Neural progenitor cell (in vitro differentiated cells): ENCODE measurements at regions not wholly inside any gene's neighbourhood (a gene's known extent, or its start where the extent isn't known, plus 50 kb on each side); places are given as distances from the start of the nearest gene placed in this dataset.
"Not testable (repeated sequence)": the region's sequence is repeated elsewhere in the genome, so short reads cannot be mapped to it uniquely, and the experiment has no call there.

Experiments used
- DNase-seq: peaks from one replicate; pipeline ENCODE4 v3.0.0-alpha.2; 2016; ENCODE audit warnings: low spot score
- H2AFZ ChIP-seq: fragments of 200-600 bp; sonication (generic); replicated peaks from 2 replicates; pipeline ENCODE4 v1.6.1; 2016; ENCODE audit warnings: antibody characterized with exemption
- H3F3A ChIP-seq: fragments of 200-600 bp; sonication (generic); 2 replicates; pipeline ENCODE4 v1.6.1; 2016; ENCODE audit warnings: antibody characterized with exemption, low read depth
- H3K27ac ChIP-seq: fragments of 200-600 bp; sonication (generic); 2 replicates; pipeline ENCODE4 v1.5.1; 2016; ENCODE audit warnings: mild to moderate bottlenecking
- H3K27me3 ChIP-seq: fragments of 200-600 bp; sonication (generic); 2 replicates; pipeline ENCODE4 v1.6.1; 2016; ENCODE audit warnings: mild to moderate bottlenecking, moderate library complexity
- H3K36me3 ChIP-seq: fragments of 200-600 bp; sonication (generic); 2 replicates; pipeline ENCODE4 v1.5.1; 2016
- H3K4me1 ChIP-seq: fragments of 200-600 bp; sonication (generic); 2 replicates; pipeline ENCODE4 v1.6.1; 2016; ENCODE audit warnings: mixed run types
- H3K4me2 ChIP-seq: fragments of 200-600 bp; sonication (generic); 2 replicates; pipeline ENCODE4 v1.6.1; 2016
- H3K4me3 ChIP-seq: fragments of 200-600 bp; sonication (generic); 2 replicates; pipeline ENCODE4 v1.5.1; 2016
- H3K79me2 ChIP-seq: fragments of 200-600 bp; sonication (generic); 2 replicates; pipeline ENCODE4 v1.6.1; 2016; ENCODE audit warnings: low read depth
- H3K9ac ChIP-seq: fragments of 200-600 bp; sonication (generic); 2 replicates; pipeline ENCODE4 v1.6.1; 2016
- H3K9me3 ChIP-seq: fragments of 200-600 bp; sonication (generic); 2 replicates; pipeline ENCODE4 v1.5.1; 2016; ENCODE audit warnings: low read depth
- H4K20me1 ChIP-seq: fragments of 200-600 bp; sonication (generic); 2 replicates; pipeline ENCODE4 v1.6.1; 2016; ENCODE audit warnings: low read depth
- H3K27ac Mint-ChIP-seq: 3 replicates; pipeline ENCODE4 v1.8.0; 2021; ENCODE audit warnings: mixed read lengths
- H3K27me3 Mint-ChIP-seq: 2 replicates; pipeline ENCODE4 v1.8.0; 2022; ENCODE audit warnings: low read depth, mild to moderate bottlenecking, inconsistent platforms, moderate library complexity, mixed read lengths; ENCODE audit not compliant: insufficient read depth
- H3K36me3 Mint-ChIP-seq: 3 replicates; pipeline ENCODE4 v1.8.0; 2021; ENCODE audit warnings: mixed read lengths
- H3K4me1 Mint-ChIP-seq: 3 replicates; pipeline ENCODE4 v1.8.0; 2021; ENCODE audit warnings: mixed read lengths
- H3K4me3 Mint-ChIP-seq: 3 replicates; pipeline ENCODE4 v1.8.0; 2021; ENCODE audit warnings: mild to moderate bottlenecking, moderate library complexity, mixed read lengths
- H3K9me3 Mint-ChIP-seq: 3 replicates; pipeline ENCODE4 v1.8.0; 2020; ENCODE audit warnings: mixed read lengths
- EZH2 ChIP-seq: fragments of 200-600 bp; sonication (generic); IDR thresholded peaks from 2 replicates; pipeline ENCODE4 v1.6.1; 2017; ENCODE audit warnings: antibody characterized with exemption, mild to moderate bottlenecking, moderate library complexity
- EZH2phosphoT487 ChIP-seq: fragments of 200-600 bp; sonication (generic); IDR thresholded peaks from 2 replicates; pipeline ENCODE4 v1.6.1; 2017; ENCODE audit warnings: antibody characterized with exemption
- TF ChIP-seq, protein P1 (sequence below): fragments of 200-600 bp; sonication (generic); IDR thresholded peaks from 2 replicates; pipeline ENCODE4 v1.5.1; 2017; ENCODE audit warnings: antibody characterized with exemption, mild to moderate bottlenecking

DNA sequence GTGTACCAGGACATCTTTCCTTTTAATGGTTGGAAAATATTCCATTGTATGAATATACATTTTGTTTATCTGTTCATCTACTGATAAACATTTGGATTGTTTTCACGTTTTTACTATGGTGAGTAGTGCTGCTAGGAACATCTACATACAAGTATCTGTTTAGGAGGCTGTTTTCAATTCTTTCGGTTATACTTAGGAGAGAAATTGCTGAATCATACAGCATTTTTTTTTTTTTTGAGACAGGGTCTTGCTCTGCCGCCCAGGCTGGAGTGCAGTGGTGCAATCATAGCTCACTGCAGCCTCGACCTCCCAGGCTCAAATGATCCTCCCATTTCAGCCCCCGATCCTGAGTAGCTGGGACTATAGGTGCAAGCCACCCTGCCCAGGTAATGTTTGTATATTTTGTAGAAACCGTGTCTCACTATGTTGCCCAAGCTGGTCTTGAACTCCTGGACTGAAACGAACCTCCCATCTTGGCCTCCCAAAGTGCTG is 122.9 kb downstream of the CRLF3 start:
- Histone ChIP-seq H3K9me3 (no peaks in the 10 kb centered on the region), H3F3A (peaks cover 25% of the 10 kb centered on the region), H3K4me1 (peaks cover 8% of the 10 kb centered on the region), H4K20me1 (no peaks in the 10 kb centered on the region), H3K27ac (no peak overlapping the region), H3K79me2 (peaks cover 12% of the 10 kb centered on the region), H3K27me3 (peaks cover 23% of the 10 kb centered on the region), H3K9ac (no peak overlapping the region), H2AFZ (no peak overlapping the region), H3K36me3 (no peaks in the 10 kb centered on the region), H3K4me3 (no peak overlapping the region), H3K4me2 (no peak overlapping the region)
- Mint-ChIP-seq H3K4me1 (peaks cover 20% of the 10 kb centered on the region), H3K36me3 (no peaks in the 10 kb centered on the region), H3K4me3 (no peak overlapping the region), H3K27me3 (peaks cover 4% of the 10 kb centered on the region), H3K9me3 (no peaks in the 10 kb centered on the region), H3K27ac (no peak overlapping the region)
- no peak for TF ChIP-seq EZH2
- no peak for TF ChIP-seq EZH2phosphoT487
- TF ChIP-seq, protein P1, sequence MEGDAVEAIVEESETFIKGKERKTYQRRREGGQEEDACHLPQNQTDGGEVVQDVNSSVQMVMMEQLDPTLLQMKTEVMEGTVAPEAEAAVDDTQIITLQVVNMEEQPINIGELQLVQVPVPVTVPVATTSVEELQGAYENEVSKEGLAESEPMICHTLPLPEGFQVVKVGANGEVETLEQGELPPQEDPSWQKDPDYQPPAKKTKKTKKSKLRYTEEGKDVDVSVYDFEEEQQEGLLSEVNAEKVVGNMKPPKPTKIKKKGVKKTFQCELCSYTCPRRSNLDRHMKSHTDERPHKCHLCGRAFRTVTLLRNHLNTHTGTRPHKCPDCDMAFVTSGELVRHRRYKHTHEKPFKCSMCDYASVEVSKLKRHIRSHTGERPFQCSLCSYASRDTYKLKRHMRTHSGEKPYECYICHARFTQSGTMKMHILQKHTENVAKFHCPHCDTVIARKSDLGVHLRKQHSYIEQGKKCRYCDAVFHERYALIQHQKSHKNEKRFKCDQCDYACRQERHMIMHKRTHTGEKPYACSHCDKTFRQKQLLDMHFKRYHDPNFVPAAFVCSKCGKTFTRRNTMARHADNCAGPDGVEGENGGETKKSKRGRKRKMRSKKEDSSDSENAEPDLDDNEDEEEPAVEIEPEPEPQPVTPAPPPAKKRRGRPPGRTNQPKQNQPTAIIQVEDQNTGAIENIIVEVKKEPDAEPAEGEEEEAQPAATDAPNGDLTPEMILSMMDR: no peak
- no peak for DNase-seq

DNA sequence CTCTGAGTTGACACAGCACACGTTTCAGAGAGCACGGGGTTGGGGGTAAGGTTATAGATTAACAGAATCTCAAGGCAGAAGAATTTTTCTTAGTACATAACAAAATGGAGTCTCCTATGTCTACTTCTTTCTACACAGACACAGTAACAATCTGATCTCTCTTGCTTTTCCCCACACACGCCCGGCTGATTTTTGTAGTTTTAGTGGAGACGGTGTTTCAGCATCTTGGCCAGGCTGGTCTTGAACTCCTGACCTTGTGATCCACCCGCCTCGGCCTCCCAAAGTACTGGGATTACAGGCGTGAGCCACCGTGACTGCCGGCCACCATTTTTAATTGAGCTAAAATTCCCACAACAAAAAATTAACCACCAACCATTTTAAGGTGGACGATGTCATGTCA is 123.7 kb downstream of the CRLF3 start:
- Histone ChIP-seq H3K27me3 (peaks cover 29% of the 10 kb centered on the region), H3F3A (peaks cover 27% of the 10 kb centered on the region), H3K4me2 (peak overlapping the region; percentile 8)
- H2AFZ ChIP-seq, H3K36me3 Mint-ChIP-seq, H3K9me3 ChIP-seq, DNase-seq, H3K27ac ChIP-seq, H3K9ac ChIP-seq, H3K36me3 ChIP-seq, H4K20me1 ChIP-seq, H3K4me1 ChIP-seq, H3K27me3 Mint-ChIP-seq, H3K4me3 ChIP-seq, H3K9me3 Mint-ChIP-seq, H3K27ac Mint-ChIP-seq, H3K79me2 ChIP-seq: not testable (repeated sequence)
- H3K4me3 Mint-ChIP-seq: peak overlapping the region; percentile 64
- H3K4me1 Mint-ChIP-seq: peaks cover 17% of the 10 kb centered on the region

DNA sequence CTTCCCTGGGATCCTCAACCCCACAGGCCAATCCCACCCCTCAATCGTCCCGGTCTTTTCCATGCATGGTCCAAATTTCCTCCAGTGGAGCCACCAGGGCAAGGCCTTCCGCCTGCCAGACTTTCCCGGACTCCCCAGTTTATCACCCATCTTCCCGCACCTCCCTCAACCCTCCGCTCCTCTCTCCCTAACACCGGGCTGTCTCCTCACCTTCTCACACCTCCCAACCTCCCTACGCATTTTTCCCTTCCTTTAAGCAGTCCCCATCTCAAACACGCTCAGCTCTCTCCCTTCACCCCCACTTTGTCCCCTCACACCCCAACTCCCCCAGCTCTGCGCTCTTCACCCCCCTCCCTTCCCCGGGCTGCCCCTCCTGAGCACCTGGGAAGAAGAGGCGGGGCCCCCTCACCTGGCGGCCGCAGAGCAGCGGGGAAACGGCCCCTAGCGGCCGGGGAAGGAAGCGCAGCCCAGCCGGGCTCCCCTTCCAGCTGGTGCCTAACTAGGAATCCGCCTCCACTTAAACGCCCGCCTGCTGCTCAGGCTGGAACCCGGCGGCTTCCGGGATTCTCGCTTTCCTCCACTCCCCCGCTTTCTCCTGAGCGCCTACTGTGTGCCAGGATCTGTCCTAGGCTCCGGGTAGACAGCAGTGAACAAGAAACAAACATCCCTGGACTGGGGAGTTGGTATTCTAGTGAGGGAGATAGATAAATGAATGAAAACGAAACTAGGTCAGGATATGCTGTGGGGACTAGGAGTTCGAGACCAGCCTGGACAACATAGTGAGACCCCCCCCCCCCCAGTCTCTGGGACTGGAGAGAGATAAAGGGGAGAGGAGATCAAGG is 126.7 kb downstream of the CRLF3 start:
- peaks cover 24% of the 10 kb centered on the region for H3K4me1 Mint-ChIP-seq
- not testable (repeated sequence) for H3K4me3 ChIP-seq, H3K79me2 ChIP-seq, H3K27me3 Mint-ChIP-seq, H3K9me3 ChIP-seq, H2AFZ ChIP-seq, H3K9ac ChIP-seq, H3K9me3 Mint-ChIP-seq, H3K36me3 ChIP-seq, H4K20me1 ChIP-seq, H3K27ac ChIP-seq, H3K36me3 Mint-ChIP-seq
- Histone ChIP-seq H3F3A (peaks cover 36% of the 10 kb centered on the region), H3K27me3 (peaks cover 34% of the 10 kb centered on the region), H3K4me1 (peaks cover 11% of the 10 kb centered on the region), H3K4me2 (peak overlapping the region; percentile 51)
- H3K4me3 Mint-ChIP-seq: peak overlapping the region; percentile 40
- peak overlapping the region; percentile 60 for H3K27ac Mint-ChIP-seq
- peak; percentile 76 for DNase-seq
- TF ChIP-seq, protein P1: peak; percentile 84

DNA sequence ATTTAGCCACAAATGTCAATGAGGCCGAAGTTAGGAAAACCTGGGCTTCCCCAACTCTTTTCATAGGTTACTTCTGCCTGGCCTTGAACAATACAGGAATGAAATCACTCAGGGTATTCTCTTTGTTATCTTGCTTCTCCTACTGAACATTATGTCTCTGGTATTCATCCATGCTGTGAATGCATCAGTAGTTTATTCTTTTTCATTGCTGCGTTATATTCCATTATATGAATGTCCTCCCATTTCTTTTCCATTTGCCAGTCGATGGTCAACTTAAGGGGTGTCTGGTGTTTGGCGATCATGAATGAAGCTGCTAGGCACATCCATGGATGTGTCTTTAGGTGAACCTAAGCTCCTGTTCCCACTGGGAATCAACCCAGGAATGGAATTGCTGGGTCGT is 128.3 kb downstream of the CRLF3 start:
- H3K4me1 Mint-ChIP-seq: peaks cover 21% of the 10 kb centered on the region
- peaks cover 30% of the 10 kb centered on the region for H3F3A ChIP-seq
- H3K27ac Mint-ChIP-seq: no peak overlapping the region

DNA sequence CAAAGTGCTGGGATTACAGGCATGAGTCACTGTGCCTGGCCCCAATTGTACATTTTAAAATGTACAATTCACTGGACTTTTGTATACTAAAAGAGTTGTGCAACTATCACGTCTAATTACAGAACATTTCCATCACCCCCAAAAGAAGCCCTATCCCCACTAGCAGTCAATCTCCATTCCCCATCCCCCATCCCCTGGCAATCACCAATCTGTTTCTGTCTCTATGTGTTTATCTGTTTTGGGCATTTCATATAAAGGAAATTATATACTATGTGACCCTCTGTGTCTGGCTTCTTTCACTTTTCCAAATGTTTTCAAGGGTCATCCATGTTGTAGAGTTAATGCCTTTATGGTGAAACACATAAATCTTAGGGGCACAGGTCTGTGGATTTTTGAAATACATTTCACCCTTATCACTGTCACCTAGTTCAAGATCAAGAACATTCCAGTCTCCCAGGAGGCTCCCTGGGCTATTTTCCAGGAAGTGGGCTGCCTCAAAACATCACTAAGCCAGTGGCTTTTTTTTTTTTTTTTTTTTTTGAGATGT is 129.2 kb downstream of the CRLF3 start:
- H3K4me3 ChIP-seq, H3K27ac ChIP-seq, H3K9me3 ChIP-seq, H3K27me3 Mint-ChIP-seq, H3K36me3 Mint-ChIP-seq, H4K20me1 ChIP-seq, DNase-seq, H3K9ac ChIP-seq, H3K4me1 ChIP-seq, H3K4me2 ChIP-seq, H3K27ac Mint-ChIP-seq, H3K4me3 Mint-ChIP-seq, H3K36me3 ChIP-seq, H3K79me2 ChIP-seq, H2AFZ ChIP-seq, H3K9me3 Mint-ChIP-seq: not testable (repeated sequence)
- Histone ChIP-seq H3K27me3 (peaks cover 34% of the 10 kb centered on the region), H3F3A (peaks cover 25% of the 10 kb centered on the region)
- H3K4me1 Mint-ChIP-seq: peaks cover 15% of the 10 kb centered on the region

More for the DNA sequence above, 128.3 kb downstream of the CRLF3 start:
- H3K27me3 Mint-ChIP-seq: peaks cover 7% of the 10 kb centered on the region
- Histone ChIP-seq H3K36me3 (no peaks in the 10 kb centered on the region), H3K9ac (no peak overlapping the region), H3K4me1 (peaks cover 10% of the 10 kb centered on the region), H3K9me3 (no peaks in the 10 kb centered on the region), H3K4me2 (no peak overlapping the region), H3K4me3 (no peak overlapping the region), H3K27me3 (peaks cover 34% of the 10 kb centered on the region), H2AFZ (no peak overlapping the region), H3K27ac (no peak overlapping the region), H4K20me1 (no peaks in the 10 kb centered on the region), H3K79me2 (no peaks in the 10 kb centered on the region)
- DNase-seq: no peak
- no peak for TF ChIP-seq EZH2
- TF ChIP-seq, protein P1: no peak
- TF ChIP-seq EZH2phosphoT487: no peak
- no peak overlapping the region for H3K4me3 Mint-ChIP-seq
- H3K9me3 Mint-ChIP-seq: no peaks in the 10 kb centered on the region
- H3K36me3 Mint-ChIP-seq: no peaks in the 10 kb centered on the region
